HG03442 (cell line): ENCODE measurements at regions not wholly inside any gene's neighbourhood (a gene's known extent, or its start where the extent isn't known, plus 50 kb on each side); places are given as distances from the start of the nearest gene placed in this dataset.
"Not testable (repeated sequence)": the region's sequence is repeated elsewhere in the genome, so short reads cannot be mapped to it uniquely, and the experiment has no call there.

Experiments used
- ATAC-seq: cut with Tn5 transposase; IDR thresholded peaks from one replicate; pipeline ENCODE4 v1.9.1; 2021; ENCODE audit warnings: mild to moderate bottlenecking, moderate library complexity; ENCODE audit not compliant: unreplicated experiment

GRCh38 chrY:20891440-20892160, 135.7 kb downstream of the RPS4Y2 start:
- peak; percentile 83 for ATAC-seq

GRCh38 chrY:20925350-20926091, 169.6 kb downstream of the RPS4Y2 start:
- not testable (repeated sequence) for ATAC-seq

- ATAC-seq, result no peak
These were observed 173.9 kb downstream of the RPS4Y2 start for GRCh38 chrY:20929691-20930342.

DNA sequence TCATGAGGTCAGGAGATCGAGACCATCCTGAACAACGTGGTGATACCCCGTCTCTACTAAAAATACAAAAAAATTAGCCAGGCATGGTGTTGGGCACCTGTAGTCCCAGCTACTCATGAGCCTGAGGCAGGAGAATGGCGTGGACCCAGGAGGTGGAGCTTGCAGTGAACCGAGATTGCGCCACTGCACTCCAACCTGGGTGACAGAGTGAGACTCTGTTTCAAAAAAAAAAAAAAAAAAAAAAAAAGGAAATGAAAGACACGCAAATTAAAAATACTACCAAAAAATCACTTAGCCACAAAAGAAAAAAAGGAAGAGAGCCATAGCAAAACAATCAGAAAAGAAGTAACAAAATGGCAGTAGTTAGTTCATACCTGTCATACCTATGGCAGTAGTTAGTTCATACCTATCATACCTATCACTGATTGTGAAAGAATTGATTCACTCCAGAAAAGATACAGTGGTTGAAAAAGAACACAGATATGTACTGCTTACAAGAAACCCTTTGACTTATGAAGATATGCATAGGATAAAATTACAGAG, 180.9 kb downstream of the RPS4Y2 start:
- not testable (repeated sequence) for ATAC-seq

GRCh38 chrY:20961512-20961911, 205.6 kb downstream of the RPS4Y2 start:
- no peak for ATAC-seq

- ATAC-seq, result no peak
These were observed 211.9 kb downstream of the RPS4Y2 start for GRCh38 chrY:20967828-20968227.

DNA sequence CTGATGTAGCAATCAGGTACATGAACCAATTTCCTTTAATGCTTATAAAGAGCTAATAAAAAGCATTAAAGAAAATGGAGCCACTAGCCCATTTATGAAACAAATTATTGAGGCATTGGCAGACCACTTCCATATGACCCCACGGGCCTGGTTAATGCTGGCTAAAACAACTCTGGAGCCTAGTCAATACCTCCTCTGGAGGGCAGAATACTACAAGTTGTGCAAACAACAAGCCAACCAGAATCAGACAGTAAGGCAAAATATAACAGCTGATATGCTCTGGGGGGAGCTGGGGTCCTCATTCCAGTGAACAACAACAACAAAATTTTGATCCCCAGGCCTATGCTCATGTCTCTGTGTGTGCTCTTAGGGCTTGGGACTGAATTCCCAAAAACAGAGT, 212.3 kb downstream of the RPS4Y2 start:
- no peak for ATAC-seq

DNA sequence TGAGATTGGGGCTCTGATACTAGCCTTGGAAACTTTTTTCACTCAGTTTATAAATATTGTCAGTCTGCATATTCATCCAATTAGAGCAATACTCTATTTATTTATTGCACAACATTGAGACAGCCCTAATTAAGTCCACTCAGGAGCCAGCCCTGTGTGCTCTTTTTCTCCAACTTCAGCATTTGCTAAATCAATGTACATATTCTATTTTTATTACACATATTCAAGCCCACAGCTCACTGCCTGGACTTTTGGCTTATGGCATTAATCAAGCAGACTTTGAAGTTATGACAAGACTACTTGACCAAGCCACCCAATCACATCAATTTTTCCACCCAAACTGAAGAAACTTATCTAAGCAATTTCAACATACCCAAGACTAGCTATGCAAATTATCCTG, 215.5 kb downstream of the RPS4Y2 start:
- ATAC-seq, result no peak

DNA sequence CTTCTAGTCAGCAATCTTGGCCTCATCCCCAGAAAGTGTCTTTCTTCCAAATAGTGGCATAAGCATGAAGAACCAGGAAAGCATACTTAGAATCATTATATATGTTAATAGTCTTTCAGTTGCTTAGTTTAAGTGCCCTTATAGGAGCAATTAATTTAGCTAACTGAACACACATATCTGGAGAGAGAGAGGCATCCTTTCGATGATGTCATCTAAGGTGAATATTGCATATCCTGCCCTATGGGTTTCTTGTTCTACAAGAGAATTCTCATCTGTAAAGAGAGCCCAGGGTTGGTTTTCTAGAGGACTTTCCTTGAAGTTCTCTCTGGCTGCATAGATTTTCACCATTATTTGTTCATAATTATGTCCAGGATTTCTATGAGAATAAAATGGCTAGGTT, 230.1 kb downstream of the RPS4Y2 start:
- no peak for ATAC-seq

GRCh38 chrY:20990123-20990522, 234.2 kb downstream of the RPS4Y2 start:
- ATAC-seq, result no peak

DNA sequence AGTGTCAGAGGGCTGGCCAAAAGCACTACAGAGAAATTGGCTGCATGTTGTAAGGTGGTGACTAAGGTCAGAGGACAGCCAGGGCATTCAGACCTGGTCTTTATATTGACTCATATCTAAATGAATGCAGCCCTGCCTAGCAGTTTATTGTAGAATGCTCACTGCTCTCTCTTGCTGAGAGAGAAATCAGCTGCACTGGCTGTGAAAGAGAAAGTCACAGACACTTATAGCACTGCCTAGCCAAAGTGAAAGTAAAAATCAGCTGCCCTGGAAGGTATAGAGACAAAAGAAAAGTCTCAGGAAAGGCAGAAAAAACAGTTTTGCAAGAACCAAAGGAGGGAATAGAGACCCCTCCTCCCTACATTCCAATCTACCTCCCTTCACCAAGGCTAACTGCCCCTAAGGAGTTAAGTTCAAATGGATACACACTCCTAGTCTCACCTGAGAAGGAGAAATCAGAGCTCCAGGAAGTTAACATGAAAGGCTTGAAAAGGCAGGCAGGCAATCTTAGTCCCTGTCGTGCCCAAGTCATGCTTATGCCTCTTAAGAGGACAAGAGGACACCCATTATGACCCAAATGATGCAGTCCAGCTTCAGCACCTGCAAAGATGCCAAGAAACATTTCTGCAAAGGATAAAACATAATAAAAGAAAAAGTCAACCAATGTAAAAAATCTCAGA, 235.1 kb downstream of the RPS4Y2 start:
- peak; percentile 97 for ATAC-seq

- ATAC-seq, result no peak
These were observed 241.4 kb downstream of the RPS4Y2 start for GRCh38 chrY:20997355-20997754.

- no peak for ATAC-seq
These were observed 242.1 kb downstream of the RPS4Y2 start for GRCh38 chrY:20998016-20998415.

GRCh38 chrY:20998483-20998882, 242.6 kb downstream of the RPS4Y2 start:
- ATAC-seq, result no peak

- ATAC-seq, result no peak
These were observed 245.2 kb downstream of the RPS4Y2 start for GRCh38 chrY:21001102-21001501.

DNA sequence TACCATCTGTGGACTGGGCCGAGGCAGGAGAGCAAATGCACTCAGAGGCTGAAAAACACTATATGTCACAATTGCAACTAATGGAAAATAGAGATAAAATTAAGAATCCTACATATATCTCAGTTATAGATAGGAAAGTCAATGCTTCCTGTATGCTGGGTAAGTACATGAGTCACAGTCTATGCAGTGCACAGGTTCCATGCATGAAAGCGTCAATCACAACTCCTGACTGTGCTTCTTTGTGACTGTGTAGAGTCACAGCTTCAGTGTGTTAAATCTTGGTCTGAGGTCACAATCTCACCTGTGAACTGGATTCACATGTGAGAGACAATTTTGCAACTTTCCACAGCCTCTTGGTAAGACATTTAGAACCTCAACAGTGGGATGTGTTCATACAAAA, 247.2 kb downstream of the RPS4Y2 start:
- ATAC-seq, result no peak

DNA sequence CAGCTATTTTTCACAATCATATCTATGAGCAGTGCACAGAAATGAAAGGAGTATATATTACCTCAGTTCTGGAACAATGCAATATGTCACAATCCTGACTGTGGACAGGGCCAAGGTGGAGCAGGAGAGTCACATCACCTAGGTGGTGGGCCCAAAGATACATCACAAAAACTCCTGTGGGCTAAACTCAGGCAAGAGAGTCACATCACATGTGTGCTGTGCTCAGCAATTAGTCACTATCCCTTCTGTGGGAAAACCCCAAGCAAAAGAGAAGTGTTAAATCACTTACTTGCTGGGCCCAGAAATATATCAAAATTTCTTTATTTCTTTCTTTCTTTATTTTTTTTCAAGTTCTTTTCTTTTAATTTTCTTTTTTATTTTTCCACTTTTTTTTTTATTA, 249.6 kb downstream of the RPS4Y2 start:
- no peak for ATAC-seq

GRCh38 chrY:21021811-21022210, 265.9 kb downstream of the RPS4Y2 start:
- no peak for ATAC-seq

DNA sequence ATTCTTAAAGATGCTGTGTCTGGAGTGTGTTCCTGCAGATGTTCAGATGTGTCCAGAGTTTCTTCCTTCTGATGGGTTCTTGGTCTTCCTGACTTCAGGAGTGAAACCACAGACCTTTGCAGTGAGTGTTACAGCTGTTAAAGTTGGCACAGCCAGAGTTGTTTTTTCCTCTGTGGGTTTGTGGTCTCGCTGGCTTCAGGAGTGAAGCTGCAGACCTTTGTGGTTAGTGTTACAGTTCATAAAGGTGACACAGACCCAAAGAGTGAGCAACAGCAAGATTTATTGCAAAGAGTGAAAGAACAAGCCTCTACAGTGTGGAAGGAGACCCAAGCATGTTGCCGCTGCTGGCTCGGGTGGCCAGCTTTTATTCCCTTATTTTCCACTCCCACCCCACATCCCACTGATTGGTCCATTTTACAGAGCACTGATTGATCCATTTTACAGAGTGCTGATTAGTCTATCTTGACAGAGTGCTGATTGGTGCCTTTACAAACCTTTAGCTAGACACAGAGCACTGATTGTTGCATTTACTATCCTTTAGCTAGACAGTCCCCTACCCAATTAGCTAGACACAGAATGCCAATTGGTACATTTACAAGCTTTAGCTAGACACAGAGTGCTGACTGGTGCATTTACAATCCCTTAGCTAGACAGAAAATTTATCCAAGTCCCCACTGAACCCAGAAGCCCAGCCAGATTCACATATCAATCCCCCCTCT, 266.6 kb downstream of the RPS4Y2 start:
- ATAC-seq, result no peak

- no peak for ATAC-seq
These were observed 268.0 kb downstream of the RPS4Y2 start for GRCh38 chrY:21023906-21024305.
